NCI-H526 treated with DMSO at 0.1 percent for 48 hours (cell line): ENCODE measurements at regions not wholly inside any gene's neighbourhood (a gene's known extent, or its start where the extent isn't known, plus 50 kb on each side); places are given as distances from the start of the nearest gene placed in this dataset.

Source experiments
- DNase-seq: peaks from one replicate; lab custom pipeline; 2025; lab: John Stamatoyannopoulos, UW

GRCh38 chr1:193562121-193562520 lies 375.7 kb upstream of the B3GALT2 start:
- no peak for DNase-seq

DNA sequence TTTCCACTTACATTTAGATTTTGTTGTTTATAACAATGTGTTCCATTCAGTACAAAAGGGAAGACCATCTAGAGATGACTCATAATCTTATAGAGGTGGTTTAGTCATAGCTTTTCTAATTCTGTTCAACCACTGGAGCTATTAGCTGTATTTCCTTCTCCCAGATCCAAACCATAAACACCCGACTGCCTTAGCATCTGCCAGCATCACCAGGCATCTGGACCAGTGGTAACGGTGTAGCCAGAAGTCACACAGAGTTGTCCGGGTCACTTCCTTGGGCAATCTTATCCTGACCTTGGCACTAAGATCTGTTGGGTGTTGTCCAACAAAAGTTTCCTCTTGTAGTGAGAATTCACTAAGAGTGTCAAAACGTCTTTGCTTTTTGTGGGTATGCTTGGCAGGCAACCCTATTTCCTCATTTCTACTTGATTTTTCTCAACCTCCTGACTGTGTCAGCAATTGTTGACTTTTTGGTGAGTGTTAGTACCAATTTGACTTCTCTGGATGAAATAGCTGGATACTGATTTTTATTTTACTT lies 372.1 kb upstream of the B3GALT2 start:
- DNase-seq = no peak

GRCh38 chr1:193555662-193556441 lies 369.4 kb upstream of the B3GALT2 start:
- no peak for DNase-seq

GRCh38 chr1:193553564-193553963 lies 367.2 kb upstream of the B3GALT2 start:
- DNase-seq = no peak

DNA sequence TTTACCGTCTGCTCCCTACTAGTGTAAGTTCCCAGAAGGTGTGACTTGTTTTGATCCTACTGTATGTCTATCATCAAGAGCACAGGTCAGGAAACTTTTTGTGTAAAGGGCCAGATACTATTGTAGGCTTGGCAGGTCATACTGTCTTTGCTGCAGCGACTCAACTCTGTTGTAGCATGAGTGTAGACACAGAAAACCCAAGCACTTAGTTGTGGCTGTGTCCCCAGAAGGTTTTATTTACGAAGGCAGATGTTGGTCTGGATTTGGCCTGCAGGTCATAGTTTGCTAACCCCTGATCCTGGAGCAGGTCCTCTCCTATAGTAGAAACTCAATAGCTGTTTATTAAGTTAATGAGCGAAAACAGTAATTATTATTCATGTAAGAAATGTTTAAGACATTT lies 365.9 kb upstream of the B3GALT2 start:
- DNase-seq = no peak

GRCh38 chr1:193549081-193549480 lies 362.7 kb upstream of the B3GALT2 start:
- DNase-seq = no peak

GRCh38 chr1:193545171-193545570 lies 358.8 kb upstream of the B3GALT2 start:
- DNase-seq = no peak

DNA sequence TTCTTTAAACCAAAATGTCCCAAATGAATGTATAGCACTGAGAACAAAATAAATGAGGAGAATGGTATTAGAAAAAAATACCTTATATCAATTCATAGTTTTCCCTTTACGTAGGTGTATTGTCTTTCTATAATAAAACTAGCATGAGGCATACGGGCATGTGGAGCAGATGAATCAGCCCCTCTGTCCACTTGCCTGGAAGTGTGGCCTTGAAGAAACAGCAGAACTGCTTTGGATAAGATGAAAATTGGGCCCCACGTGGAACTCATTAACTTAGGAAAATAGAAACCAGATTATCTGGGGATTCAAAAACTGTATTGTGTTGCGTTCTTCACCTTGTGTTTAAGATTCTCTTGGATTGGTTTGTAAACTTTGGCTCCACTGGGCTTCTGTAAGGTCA lies 356.8 kb upstream of the B3GALT2 start:
- no peak for DNase-seq

- DNase-seq = no peak
Observed at GRCh38 chr1:193542690-193543089, 356.3 kb upstream of the B3GALT2 start.

DNA sequence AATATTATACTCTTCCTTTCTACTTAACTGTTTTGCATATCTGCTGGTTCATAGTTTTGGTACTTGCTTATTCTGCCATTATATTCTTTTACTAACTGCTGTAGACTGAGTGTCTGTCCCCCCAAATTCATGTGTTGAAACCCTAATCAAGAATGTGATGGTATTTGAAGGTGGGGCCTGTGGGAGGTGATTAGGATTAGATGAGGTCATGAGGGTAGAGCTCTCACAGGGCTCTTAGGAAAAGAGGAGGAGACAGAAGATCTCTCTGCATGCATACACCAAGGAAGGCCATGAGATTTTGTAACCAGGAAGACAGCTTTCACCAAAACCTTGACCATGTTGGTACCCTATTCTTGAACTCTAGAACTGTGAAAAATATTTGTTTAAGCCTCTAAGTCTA lies 354.1 kb upstream of the B3GALT2 start:
- DNase-seq = no peak

DNA sequence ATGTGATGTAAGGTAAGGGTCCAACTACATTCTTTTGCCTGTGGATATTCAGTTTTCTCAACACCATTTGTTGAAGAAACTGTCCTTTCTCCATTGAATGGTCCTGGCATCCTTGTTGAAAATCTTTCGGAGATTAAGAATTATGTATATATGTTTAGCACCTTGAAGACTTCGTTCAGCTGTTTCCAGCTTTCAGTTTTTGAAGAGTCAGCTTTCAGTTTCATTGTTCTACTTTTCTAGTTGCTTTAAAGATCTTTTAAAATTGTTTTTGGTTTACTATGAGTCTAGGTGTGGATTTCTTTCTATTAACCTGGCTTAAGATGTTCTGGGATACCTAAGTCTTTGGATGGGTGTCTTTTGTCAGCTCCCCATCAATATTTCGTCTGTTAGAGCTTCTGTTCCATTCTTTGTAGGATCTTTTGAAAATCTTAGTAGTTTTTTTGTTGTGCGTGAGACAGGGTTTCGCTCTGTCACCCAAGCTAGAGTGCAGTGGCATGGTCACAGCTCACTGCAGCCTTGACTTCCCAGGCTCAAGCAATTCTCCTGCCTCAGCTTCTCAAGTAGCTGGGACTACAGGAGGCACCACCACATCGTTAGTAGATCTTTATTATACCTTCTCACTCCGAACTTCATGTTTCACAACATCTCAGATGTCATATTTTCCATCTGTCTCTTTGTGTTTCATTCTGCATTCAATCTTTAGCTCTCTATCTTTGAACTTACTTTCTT lies 353.5 kb upstream of the B3GALT2 start:
- no peak for DNase-seq

- no peak for DNase-seq
Observed at GRCh38 chr1:193538680-193539079, 352.3 kb upstream of the B3GALT2 start.

- DNase-seq = no peak
Observed at GRCh38 chr1:193538003-193538354, 351.6 kb upstream of the B3GALT2 start.

- DNase-seq = no peak
Observed at GRCh38 chr1:193537266-193538002, 351.0 kb upstream of the B3GALT2 start.

DNA sequence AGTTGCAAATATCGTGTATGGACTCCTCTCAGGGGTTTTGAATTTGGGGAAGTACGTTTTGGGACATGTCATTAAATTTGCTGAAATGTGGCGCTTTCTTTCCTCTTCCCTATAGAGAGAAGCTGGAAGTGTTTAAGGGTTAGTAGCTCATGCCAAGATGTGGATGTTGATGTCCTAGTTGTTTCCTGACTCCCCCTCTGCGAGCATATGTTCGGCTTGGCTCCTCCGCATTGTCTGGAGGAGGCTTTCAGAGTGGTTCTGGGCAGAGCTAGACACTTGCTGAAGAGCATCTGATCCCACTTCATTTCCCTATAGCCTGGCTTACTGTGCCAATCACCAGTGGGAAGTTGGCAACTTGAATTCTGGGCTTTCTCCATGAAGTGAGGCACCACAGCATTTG lies 347.4 kb upstream of the B3GALT2 start:
- no peak for DNase-seq

DNA sequence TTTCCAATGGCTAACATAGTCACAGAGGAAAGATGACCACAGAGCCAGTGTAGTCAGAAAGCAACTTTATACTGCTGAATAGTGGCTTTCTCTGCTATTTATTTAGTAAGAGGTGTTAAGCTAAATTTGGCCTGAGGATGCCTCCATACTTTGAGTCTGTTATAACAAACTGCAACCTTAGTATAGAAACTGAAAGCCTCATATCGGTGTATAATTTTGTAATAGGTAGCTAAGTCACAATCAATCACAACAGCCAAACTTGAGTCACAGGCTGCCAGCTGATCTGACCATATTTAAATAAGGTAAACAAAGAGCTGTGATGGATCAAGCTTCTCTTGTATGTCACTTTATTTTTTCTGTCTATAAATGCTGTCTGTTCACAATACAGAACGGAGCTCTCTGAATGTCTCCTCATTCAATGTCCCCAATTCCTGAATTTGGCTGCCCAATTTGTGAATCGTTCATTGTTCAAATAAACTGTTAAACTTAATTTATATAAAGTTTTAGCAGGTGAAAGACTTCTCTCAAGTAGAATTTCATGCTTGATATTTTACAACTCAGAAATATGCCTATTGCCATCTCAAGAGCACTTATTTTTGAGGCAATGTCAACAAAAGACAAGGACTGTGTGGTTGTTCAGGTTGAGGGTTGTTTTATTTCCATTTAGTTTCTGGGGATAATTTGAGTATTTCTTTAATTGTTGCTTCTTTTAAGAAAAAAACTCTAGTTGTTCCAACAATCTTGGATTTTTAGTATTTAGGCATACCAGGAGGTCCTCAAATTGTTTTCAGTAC lies 339.7 kb upstream of the B3GALT2 start:
- no peak for DNase-seq

- DNase-seq = no peak
Observed at GRCh38 chr1:193525411-193525810, 339.0 kb upstream of the B3GALT2 start.

- DNase-seq = no peak
Observed at GRCh38 chr1:193524616-193525015, 338.2 kb upstream of the B3GALT2 start.

- no peak for DNase-seq
Observed at GRCh38 chr1:193524021-193524420, 337.6 kb upstream of the B3GALT2 start.

GRCh38 chr1:193520472-193520871 lies 334.1 kb upstream of the B3GALT2 start:
- no peak for DNase-seq

DNA sequence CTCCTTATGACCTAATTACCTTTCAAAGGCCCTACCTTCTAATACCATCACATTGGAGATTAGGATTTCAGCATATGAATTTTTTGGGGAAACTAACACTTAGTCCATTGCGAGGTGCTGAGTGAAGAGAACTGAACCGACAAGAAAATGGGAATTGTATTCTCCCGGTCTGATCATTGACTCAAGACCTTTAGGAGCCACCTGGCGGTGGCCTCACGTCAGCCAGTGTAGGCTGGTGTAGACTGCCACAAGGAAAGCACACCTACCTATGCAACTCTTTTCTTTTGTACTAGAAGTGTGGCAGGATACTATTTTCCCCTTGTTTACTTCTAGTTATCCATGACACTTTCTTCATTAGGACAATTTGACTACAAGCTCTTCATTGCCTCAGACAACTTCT lies 333.5 kb upstream of the B3GALT2 start:
- DNase-seq = no peak
